ENCODE measurements at regions not wholly inside any gene's neighbourhood (a gene's known extent, or its start where the extent isn't known, plus 50 kb on each side); places are given as distances from the start of the nearest gene placed in this dataset.
"Not testable (repeated sequence)": the region's sequence is repeated elsewhere in the genome, so short reads cannot be mapped to it uniquely, and the experiment has no call there.

DNA sequence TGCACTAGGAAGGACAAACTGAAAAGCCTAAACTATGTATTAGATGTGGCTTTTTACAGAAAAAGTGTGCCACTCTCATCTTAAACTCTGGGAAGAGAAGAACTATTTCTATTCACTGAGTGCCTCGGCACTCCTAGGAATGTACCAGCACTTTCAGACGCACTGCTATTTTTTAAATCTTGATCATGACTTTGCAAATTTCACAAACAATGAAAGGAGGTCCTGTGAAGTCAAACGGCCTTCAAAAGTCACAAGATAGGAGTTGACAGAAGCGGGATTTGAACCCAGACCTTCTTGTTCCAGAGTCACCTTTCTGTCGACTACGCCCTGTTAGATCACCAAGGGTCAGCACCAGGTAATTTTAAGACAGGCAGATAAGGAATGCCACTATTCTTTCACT, 365.4 kb downstream of the VRK1 start:
- in situ Hi-C loops (cut with HindIII; ENCODE audit: low sequenced_read_pairs) = no loop called here

DNA sequence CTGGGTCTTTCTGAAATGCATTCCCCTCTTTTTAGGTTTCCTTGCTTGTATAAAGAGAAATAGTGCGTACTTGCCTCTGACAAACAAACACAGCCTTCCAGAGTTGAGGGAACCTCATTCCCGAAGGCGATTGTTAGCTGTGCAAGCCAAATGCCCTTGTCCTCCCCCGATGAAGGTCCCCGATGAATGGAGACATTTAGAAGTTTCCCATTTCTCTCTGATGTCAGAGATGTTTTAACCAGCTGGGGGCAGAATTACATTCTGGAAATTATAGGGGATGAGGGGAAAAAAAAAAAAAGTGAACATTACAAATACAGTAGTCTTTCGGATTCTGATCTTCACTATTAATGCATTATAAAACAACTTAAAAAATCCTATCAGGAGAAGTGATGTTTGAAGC, 366.8 kb downstream of the VRK1 start:
- no peak for DNase-seq (ENCODE audit: low read depth)
- H3K4me3 ChIP-seq (ENCODE audit: low read depth, low read length) = no peak overlapping the region
- TF ChIP-seq, protein P1, sequence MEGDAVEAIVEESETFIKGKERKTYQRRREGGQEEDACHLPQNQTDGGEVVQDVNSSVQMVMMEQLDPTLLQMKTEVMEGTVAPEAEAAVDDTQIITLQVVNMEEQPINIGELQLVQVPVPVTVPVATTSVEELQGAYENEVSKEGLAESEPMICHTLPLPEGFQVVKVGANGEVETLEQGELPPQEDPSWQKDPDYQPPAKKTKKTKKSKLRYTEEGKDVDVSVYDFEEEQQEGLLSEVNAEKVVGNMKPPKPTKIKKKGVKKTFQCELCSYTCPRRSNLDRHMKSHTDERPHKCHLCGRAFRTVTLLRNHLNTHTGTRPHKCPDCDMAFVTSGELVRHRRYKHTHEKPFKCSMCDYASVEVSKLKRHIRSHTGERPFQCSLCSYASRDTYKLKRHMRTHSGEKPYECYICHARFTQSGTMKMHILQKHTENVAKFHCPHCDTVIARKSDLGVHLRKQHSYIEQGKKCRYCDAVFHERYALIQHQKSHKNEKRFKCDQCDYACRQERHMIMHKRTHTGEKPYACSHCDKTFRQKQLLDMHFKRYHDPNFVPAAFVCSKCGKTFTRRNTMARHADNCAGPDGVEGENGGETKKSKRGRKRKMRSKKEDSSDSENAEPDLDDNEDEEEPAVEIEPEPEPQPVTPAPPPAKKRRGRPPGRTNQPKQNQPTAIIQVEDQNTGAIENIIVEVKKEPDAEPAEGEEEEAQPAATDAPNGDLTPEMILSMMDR (IDR thresholded peaks at IDR 0.05; ENCODE audit: low read depth, low read length, missing control alignments) = peak; percentile 13
- in situ Hi-C loops (cut with HindIII; ENCODE audit: low sequenced_read_pairs) = no loop called here

More for the DNA sequence above, 365.4 kb downstream of the VRK1 start:
- no peak for DNase-seq (ENCODE audit: low read depth)
- no peak overlapping the region for H3K4me3 ChIP-seq (ENCODE audit: low read depth, low read length)
- TF ChIP-seq, protein P1 (IDR thresholded peaks at IDR 0.05; ENCODE audit: low read depth, low read length, missing control alignments) = no peak

GRCh38 chr14:97166497-97166896, 369.3 kb downstream of the VRK1 start:
- TF ChIP-seq, protein P1 (IDR thresholded peaks at IDR 0.05; ENCODE audit: low read depth, low read length, missing control alignments) = no peak
- no peak for DNase-seq (ENCODE audit: low read depth)
- H3K4me3 ChIP-seq (ENCODE audit: low read depth, low read length) = no peak overlapping the region
- in situ Hi-C loops (cut with HindIII; ENCODE audit: low sequenced_read_pairs) = no loop called here

GRCh38 chr14:97167577-97167976, 370.4 kb downstream of the VRK1 start:
- DNase-seq (ENCODE audit: low read depth); in situ Hi-C loops (cut with HindIII; ENCODE audit: low sequenced_read_pairs); H3K4me3 ChIP-seq (ENCODE audit: low read depth, low read length): not testable (repeated sequence)

DNA sequence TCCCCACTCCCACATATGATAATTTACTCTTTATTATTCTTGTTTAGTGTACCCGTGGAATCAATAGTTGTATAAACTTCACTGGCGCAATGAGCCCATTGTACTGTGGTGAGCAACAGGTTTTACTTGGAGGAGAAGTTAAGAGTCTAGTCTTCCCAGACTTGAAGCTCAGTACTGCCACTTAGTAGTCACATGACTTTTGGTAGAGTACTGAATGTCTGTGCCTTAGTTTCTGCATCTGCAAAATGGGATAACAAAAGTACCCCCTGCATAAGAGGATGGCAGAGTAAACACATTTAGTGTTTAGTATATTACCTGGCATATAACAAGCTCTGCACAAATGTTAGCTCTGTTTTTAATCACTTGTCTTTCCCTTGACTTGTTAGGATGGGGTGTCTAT, 375.5 kb downstream of the VRK1 start:
- no peak for DNase-seq (ENCODE audit: low read depth)
- H3K4me3 ChIP-seq (ENCODE audit: low read depth, low read length) = no peak overlapping the region
- TF ChIP-seq, protein P1 (IDR thresholded peaks at IDR 0.05; ENCODE audit: low read depth, low read length, missing control alignments) = no peak
- in situ Hi-C loops (cut with HindIII; ENCODE audit: low sequenced_read_pairs) = no loop called here

- in situ Hi-C loops (cut with HindIII; ENCODE audit: low sequenced_read_pairs) = no loop called here
- DNase-seq (ENCODE audit: low read depth) = no peak
- no peak overlapping the region for H3K4me3 ChIP-seq (ENCODE audit: low read depth, low read length)
- TF ChIP-seq, protein P1 (IDR thresholded peaks at IDR 0.05; ENCODE audit: low read depth, low read length, missing control alignments) = peak; percentile 35
Measured at GRCh38 chr14:97177016-97177415, 379.8 kb downstream of the VRK1 start.

DNA sequence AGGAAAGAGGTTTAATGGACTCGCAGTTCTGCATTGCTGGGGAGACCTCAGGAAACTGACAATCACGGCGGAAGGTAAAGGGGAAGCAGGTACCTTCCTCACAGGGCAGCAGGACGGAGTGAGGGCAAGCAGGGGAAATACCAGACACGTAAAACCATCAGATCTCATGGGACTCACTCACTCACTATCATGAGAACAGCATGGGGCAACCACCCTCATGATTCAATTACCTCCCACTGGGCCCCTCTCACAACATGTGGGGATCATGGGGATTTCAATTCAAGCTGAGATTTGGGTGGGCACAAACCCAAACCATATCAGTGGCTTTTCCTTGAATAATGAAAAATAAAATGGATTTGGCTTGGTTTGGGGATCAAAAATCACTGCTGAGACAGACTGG, 380.5 kb downstream of the VRK1 start:
- TF ChIP-seq, protein P1 (IDR thresholded peaks at IDR 0.05; ENCODE audit: low read depth, low read length, missing control alignments) = no peak
- H3K4me3 ChIP-seq (ENCODE audit: low read depth, low read length) = no peak overlapping the region
- no peak for DNase-seq (ENCODE audit: low read depth)
- in situ Hi-C loops (cut with HindIII; ENCODE audit: low sequenced_read_pairs) = no loop called here
